K562 (cell line): ENCODE measurements at regions not wholly inside any gene's neighbourhood (a gene's known extent, or its start where the extent isn't known, plus 50 kb on each side); places are given as distances from the start of the nearest gene placed in this dataset.

Source experiments
- CTBP1 ChIP-seq: fragments of 450-650 bp; IDR thresholded peaks from 2 replicates; pipeline ENCODE4 v1.6.1; 2016; ENCODE audit warnings: borderline replicate concordance
- EP300 ChIP-seq: IDR thresholded peaks from 2 replicates; pipeline ENCODE4 v1.6.1; 2012; ENCODE audit warnings: low read length, improper control_type of control experiment
- HNRNPUL1 ChIP-seq: fragments of 200-400 bp; formaldehyde crosslinking; IDR thresholded peaks from 2 replicates; pipeline ENCODE4 v1.6.1; 2017; ENCODE audit warnings: low read length
- MEF2A ChIP-seq: IDR thresholded peaks from 2 replicates; pipeline ENCODE4 v1.6.1; 2011; ENCODE audit warnings: low read depth, mild to moderate bottlenecking, low read length, moderate library complexity; ENCODE audit not compliant: control insufficient read depth
- NCOR1 ChIP-seq: fragments of 450-650 bp; IDR thresholded peaks from 2 replicates; pipeline ENCODE4 v1.6.1; 2016; ENCODE audit warnings: mild to moderate bottlenecking, moderate library complexity
- NFIC ChIP-seq: fragments of 450-650 bp; IDR thresholded peaks from 2 replicates; pipeline ENCODE4 v1.6.1; 2017; ENCODE audit warnings: mild to moderate bottlenecking, inconsistent platforms
- POLR2AphosphoS5 ChIP-seq: IDR thresholded peaks from 2 replicates; pipeline ENCODE4 v1.6.1; 2011; ENCODE audit warnings: mild to moderate bottlenecking, low read depth, low read length, moderate library complexity; ENCODE audit not compliant: control insufficient read depth, insufficient read depth
- SMARCC2 ChIP-seq: fragments of 450-650 bp; IDR thresholded peaks from 2 replicates; pipeline ENCODE4 v1.6.1; 2017; ENCODE audit warnings: antibody characterized with exemption, moderate library complexity, mild to moderate bottlenecking, low read depth
- TAL1 ChIP-seq: fragments of 450-650 bp; IDR thresholded peaks from 2 replicates; pipeline ENCODE4 v1.6.1; 2016; ENCODE audit warnings: mild to moderate bottlenecking
- TEAD1 ChIP-seq, 2 experiments: fragments of 450-650 bp in 1 of 2; sonication (generic) in 1 of 2; formaldehyde crosslinking; IDR thresholded peaks; 2 replicates each; pipeline versions ENCODE4 v1.4.0 to v1.8.0; 2020 to 2022; ENCODE audit warnings: mild to moderate bottlenecking in 2 of 2, missing genetic modification reagents in 1 of 2
- TRIM24 ChIP-seq, 2 experiments: fragments of 450-650 bp; IDR thresholded peaks; 2 replicates each; pipeline ENCODE4 v1.6.1; 2016
- ZNF133 ChIP-seq: fragments of 250-450 bp; sonication (Bioruptor Pico); IDR thresholded peaks from 2 replicates; pipeline ENCODE4 v1.4.0; 2020; ENCODE audit warnings: mild to moderate bottlenecking
- ZNF449 ChIP-seq: fragments of 250-450 bp; sonication (Bioruptor Pico); IDR thresholded peaks from 2 replicates; pipeline ENCODE4 v1.8.0; 2022; ENCODE audit warnings: moderate library complexity, mild to moderate bottlenecking, inconsistent platforms
- ZNF695 ChIP-seq: fragments of 450-650 bp; formaldehyde crosslinking; IDR thresholded peaks from 2 replicates; pipeline ENCODE4 v1.4.0; 2020; ENCODE audit warnings: mild to moderate bottlenecking, moderate library complexity
- TF ChIP-seq, protein P1 (sequence below): fragments of 450-650 bp; IDR thresholded peaks from 2 replicates; pipeline ENCODE4 v1.6.1; 2016; ENCODE audit warnings: low read depth

GRCh38 chr3:178320456-178321351 lies 215.5 kb upstream of the KCNMB2 start (continued):
- no peak for TF ChIP-seq ZNF133 (CRISPR knock-in tag)
- TF ChIP-seq POLR2AphosphoS5, result 0 out of 2 replicates have a peak, but pooled peaks have one; percentile 51
- peak; percentile 92 to 94 for TF ChIP-seq TEAD1 (CRISPR knock-in tag; IDR thresholded peaks at IDR 0.05)
- TF ChIP-seq SMARCC2, result 0 out of 2 replicates have a peak, but pooled peaks have one; percentile 21
- TF ChIP-seq NFIC, result peak; percentile 60
- TF ChIP-seq, protein P1, sequence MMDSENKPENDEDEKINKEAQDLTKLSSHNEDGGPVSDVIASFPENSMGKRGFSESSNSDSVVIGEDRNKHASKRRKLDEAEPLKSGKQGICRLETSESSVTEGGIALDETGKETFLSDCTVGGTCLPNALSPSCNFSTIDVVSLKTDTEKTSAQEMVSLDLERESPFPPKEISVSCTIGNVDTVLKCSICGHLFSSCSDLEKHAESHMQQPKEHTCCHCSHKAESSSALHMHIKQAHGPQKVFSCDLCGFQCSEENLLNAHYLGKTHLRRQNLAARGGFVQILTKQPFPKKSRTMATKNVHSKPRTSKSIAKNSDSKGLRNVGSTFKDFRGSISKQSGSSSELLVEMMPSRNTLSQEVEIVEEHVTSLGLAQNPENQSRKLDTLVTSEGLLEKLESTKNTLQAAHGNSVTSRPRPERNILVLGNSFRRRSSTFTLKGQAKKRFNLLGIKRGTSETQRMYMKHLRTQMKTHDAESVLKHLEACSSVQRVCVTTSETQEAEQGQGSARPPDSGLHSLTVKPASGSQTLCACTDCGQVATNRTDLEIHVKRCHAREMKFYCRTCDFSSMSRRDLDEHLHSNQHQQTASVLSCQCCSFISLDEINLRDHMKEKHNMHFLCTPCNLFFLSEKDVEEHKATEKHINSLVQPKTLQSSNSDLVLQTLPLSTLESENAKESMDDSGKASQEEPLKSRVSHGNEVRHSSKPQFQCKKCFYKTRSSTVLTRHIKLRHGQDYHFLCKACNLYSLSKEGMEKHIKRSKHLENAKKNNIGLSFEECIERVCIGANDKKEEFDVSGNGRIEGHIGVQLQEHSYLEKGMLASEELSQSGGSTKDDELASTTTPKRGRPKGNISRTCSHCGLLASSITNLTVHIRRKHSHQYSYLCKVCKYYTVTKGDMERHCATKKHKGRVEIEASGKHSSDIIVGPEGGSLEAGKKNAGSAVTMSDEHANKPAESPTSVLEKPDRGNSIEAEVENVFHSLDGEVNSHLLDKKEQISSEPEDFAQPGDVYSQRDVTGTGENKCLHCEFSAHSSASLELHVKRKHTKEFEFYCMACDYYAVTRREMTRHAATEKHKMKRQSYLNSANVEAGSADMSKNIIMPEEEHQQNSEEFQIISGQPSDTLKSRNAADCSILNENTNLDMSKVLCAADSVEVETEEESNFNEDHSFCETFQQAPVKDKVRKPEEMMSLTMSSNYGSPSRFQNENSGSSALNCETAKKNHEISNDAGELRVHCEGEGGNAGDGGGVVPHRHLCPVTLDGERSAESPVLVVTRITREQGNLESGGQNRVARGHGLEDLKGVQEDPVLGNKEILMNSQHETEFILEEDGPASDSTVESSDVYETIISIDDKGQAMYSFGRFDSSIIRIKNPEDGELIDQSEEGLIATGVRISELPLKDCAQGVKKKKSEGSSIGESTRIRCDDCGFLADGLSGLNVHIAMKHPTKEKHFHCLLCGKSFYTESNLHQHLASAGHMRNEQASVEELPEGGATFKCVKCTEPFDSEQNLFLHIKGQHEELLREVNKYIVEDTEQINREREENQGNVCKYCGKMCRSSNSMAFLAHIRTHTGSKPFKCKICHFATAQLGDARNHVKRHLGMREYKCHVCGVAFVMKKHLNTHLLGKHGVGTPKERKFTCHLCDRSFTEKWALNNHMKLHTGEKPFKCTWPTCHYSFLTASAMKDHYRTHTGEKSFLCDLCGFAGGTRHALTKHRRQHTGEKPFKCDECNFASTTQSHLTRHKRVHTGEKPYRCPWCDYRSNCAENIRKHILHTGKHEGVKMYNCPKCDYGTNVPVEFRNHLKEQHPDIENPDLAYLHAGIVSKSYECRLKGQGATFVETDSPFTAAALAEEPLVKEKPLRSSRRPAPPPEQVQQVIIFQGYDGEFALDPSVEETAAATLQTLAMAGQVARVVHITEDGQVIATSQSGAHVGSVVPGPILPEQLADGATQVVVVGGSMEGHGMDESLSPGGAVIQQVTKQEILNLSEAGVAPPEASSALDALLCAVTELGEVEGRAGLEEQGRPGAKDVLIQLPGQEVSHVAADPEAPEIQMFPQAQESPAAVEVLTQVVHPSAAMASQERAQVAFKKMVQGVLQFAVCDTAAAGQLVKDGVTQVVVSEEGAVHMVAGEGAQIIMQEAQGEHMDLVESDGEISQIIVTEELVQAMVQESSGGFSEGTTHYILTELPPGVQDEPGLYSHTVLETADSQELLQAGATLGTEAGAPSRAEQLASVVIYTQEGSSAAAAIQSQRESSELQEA, result no peak
- TF ChIP-seq NCOR1, result peak; percentile 76
- peak; percentile 56; the same call in 1 of the 2 replicates for TF ChIP-seq CTBP1
- TF ChIP-seq TAL1, result peak; percentile 80
- peak; percentile 61 to 74; a peak in 3 of 4 replicates for TF ChIP-seq TRIM24 (IDR thresholded peaks at IDR 0.05)
- peak; percentile 96 for TF ChIP-seq MEF2A
- no peak for TF ChIP-seq ZNF695 (CRISPR knock-in tag)
- no peak for TF ChIP-seq ZNF449 (CRISPR knock-in tag)
- peak; percentile 77 for TF ChIP-seq EP300
- no peak for TF ChIP-seq HNRNPUL1
